ENCODE measurements at regions not wholly inside any gene's neighbourhood (a gene's known extent, or its start where the extent isn't known, plus 50 kb on each side); places are given as distances from the start of the nearest gene placed in this dataset.

- TF ChIP-seq FOXP2 (optimal IDR thresholded peaks at IDR 0.05; ENCODE audit: borderline replicate concordance, extremely low read depth, extremely low read length, insufficient read depth) (no peak), REST (IDR thresholded peaks at IDR 0.05; ENCODE audit: insufficient read depth in 1 of 2, low read depth in 2 of 2, low read length in 2 of 2) (no peak), TAF1 (IDR thresholded peaks at IDR 0.05; ENCODE audit: borderline replicate concordance, insufficient read depth, low read length) (no peak), SIN3A (IDR thresholded peaks at IDR 0.05; ENCODE audit: borderline replicate concordance, insufficient read depth, low read length) (no peak), POLR2AphosphoS5 (IDR thresholded peaks at IDR 0.05; ENCODE audit: low read depth, low read length) (no peak)
Observed at GRCh38 chr5:162911873-162912272, 525.5 kb upstream of the CCNG1 start.

GRCh38 chr5:162916368-162916767 is 521.0 kb upstream of the CCNG1 start:
- TF ChIP-seq TAF1 (IDR thresholded peaks at IDR 0.05; ENCODE audit: borderline replicate concordance, insufficient read depth, low read length) (no peak), FOXP2 (optimal IDR thresholded peaks at IDR 0.05; ENCODE audit: borderline replicate concordance, extremely low read depth, extremely low read length, insufficient read depth) (no peak), POLR2AphosphoS5 (IDR thresholded peaks at IDR 0.05; ENCODE audit: low read depth, low read length) (no peak), REST (IDR thresholded peaks at IDR 0.05; ENCODE audit: insufficient read depth in 1 of 2, low read depth in 2 of 2, low read length in 2 of 2) (no peak), SIN3A (IDR thresholded peaks at IDR 0.05; ENCODE audit: borderline replicate concordance, insufficient read depth, low read length) (no peak)

- TF ChIP-seq TAF1 (IDR thresholded peaks at IDR 0.05; ENCODE audit: borderline replicate concordance, insufficient read depth, low read length) = no peak
- no peak for TF ChIP-seq SIN3A (IDR thresholded peaks at IDR 0.05; ENCODE audit: borderline replicate concordance, insufficient read depth, low read length)
- TF ChIP-seq POLR2AphosphoS5 (IDR thresholded peaks at IDR 0.05; ENCODE audit: low read depth, low read length) = no peak
- no peak for TF ChIP-seq FOXP2 (optimal IDR thresholded peaks at IDR 0.05; ENCODE audit: borderline replicate concordance, extremely low read depth, extremely low read length, insufficient read depth)
- TF ChIP-seq REST (IDR thresholded peaks at IDR 0.05; ENCODE audit: insufficient read depth in 1 of 2, low read depth in 2 of 2, low read length in 2 of 2) = no peak
Observed at GRCh38 chr5:162929104-162929503, 508.3 kb upstream of the CCNG1 start.

GRCh38 chr5:162931501-162931900 is 505.9 kb upstream of the CCNG1 start:
- TF ChIP-seq POLR2AphosphoS5 (IDR thresholded peaks at IDR 0.05; ENCODE audit: low read depth, low read length) (no peak), FOXP2 (optimal IDR thresholded peaks at IDR 0.05; ENCODE audit: borderline replicate concordance, extremely low read depth, extremely low read length, insufficient read depth) (no peak), TAF1 (IDR thresholded peaks at IDR 0.05; ENCODE audit: borderline replicate concordance, insufficient read depth, low read length) (no peak), REST (IDR thresholded peaks at IDR 0.05; ENCODE audit: insufficient read depth in 1 of 2, low read depth in 2 of 2, low read length in 2 of 2) (no peak), SIN3A (IDR thresholded peaks at IDR 0.05; ENCODE audit: borderline replicate concordance, insufficient read depth, low read length) (no peak)

- no peak for TF ChIP-seq SIN3A (IDR thresholded peaks at IDR 0.05; ENCODE audit: borderline replicate concordance, insufficient read depth, low read length)
- no peak for TF ChIP-seq POLR2AphosphoS5 (IDR thresholded peaks at IDR 0.05; ENCODE audit: low read depth, low read length)
- TF ChIP-seq REST (IDR thresholded peaks at IDR 0.05; ENCODE audit: insufficient read depth in 1 of 2, low read depth in 2 of 2, low read length in 2 of 2) = no peak
- no peak for TF ChIP-seq TAF1 (IDR thresholded peaks at IDR 0.05; ENCODE audit: borderline replicate concordance, insufficient read depth, low read length)
- no peak for TF ChIP-seq FOXP2 (optimal IDR thresholded peaks at IDR 0.05; ENCODE audit: borderline replicate concordance, extremely low read depth, extremely low read length, insufficient read depth)
Observed at GRCh38 chr5:162939991-162940390, 497.4 kb upstream of the CCNG1 start.
